ENCODE measurements at regions not wholly inside any gene's neighbourhood (a gene's known extent, or its start where the extent isn't known, plus 50 kb on each side); places are given as distances from the start of the nearest gene placed in this dataset.

DNA sequence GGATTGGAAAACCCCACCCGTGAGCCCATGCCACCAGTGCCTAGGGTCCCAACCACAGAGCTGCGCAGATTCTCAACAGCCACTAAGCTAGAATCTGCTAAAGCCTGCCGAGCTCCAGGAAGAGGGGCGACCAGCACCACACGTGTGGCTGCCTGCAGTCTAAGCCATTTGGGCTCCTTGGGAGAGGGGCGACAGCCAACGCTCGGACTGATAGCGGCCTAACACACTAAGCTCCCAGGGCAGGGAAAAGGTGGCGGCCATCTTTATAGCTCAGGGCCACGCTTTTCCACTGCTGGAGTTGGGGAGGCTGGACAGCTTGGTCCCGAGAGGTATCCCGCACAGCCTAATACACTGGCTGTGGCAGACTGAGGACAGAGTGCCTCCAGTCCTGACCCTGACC lies 631.8 kb downstream of the CETN3 start:
- no peak for TF ChIP-seq ZNF565 (CRISPR knock-in tag; conservative IDR thresholded peaks at IDR 0.05; ENCODE audit: low read depth)
- TF ChIP-seq PPARA (CRISPR knock-in tag; IDR thresholded peaks at IDR 0.05; ENCODE audit: borderline replicate concordance), result no peak
- TF ChIP-seq ZFP30 (CRISPR knock-in tag; IDR thresholded peaks at IDR 0.05), result no peak
